Hepatocyte (in vitro differentiated cells): ENCODE measurements at regions not wholly inside any gene's neighbourhood (a gene's known extent, or its start where the extent isn't known, plus 50 kb on each side); places are given as distances from the start of the nearest gene placed in this dataset.

ENCODE experiments used
- CTCF ChIP-seq: fragments of 200-600 bp; sonication (generic); IDR thresholded peaks from 2 replicates; pipeline ENCODE4 v1.5.1; 2016; ENCODE audit warnings: antibody characterized with exemption, mild to moderate bottlenecking; ENCODE audit not compliant: poor library complexity
- EZH2 ChIP-seq: fragments of 200-600 bp; sonication (generic); IDR thresholded peaks from 2 replicates; pipeline ENCODE4 v1.6.1; 2016; ENCODE audit warnings: antibody characterized with exemption, mild to moderate bottlenecking, borderline replicate concordance

GRCh38 chr6:15763837-15764236 lies 101.0 kb upstream of the DTNBP1 start:
- TF ChIP-seq CTCF: no peak
- no peak for TF ChIP-seq EZH2
